ENCODE measurements at regions not wholly inside any gene's neighbourhood (a gene's known extent, or its start where the extent isn't known, plus 50 kb on each side); places are given as distances from the start of the nearest gene placed in this dataset.

DNA sequence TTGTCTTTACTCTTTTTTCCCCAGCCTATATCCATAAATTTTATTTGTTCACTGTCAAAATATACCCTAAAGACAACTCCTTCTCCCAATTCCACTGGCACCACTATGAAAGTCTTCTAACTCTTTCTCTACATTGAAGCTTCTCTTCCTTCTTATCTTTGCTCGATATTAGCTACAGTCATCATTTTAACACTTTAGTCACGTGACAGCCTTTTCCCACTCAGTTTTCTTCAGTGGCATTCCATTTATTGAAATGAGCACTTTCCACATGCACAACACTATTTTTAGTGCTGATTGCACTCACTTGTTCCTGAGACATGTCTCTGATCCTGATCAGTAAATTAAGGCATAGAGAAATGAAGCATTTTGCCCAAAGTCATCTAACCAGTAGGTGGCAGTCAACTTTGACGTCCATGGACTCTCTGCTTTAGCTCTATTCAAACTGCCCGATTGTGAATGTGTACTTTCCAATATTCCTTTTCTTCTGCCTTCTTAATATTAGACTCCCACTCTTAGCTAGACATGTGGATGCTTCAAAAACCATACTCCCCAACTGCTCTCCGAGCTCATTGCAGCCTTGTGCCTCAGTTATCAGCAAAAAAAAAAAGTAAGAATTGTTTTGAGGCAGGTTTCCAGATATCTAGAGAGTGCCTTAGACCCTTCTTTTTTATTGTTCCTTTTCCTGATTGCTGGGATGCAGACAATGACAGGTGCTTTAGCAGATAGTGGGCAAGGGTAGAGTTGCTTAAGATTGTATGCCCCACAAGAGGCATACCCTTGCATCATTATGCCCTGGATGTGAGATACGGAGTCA lies 394.4 kb upstream of the ADGRL3 start:
- no peaks in the 10 kb centered on the region for H3K36me3 ChIP-seq (replicated peaks; ENCODE audit: insufficient read depth, low read depth)
- H3K9me3 ChIP-seq (ENCODE audit: low read depth), result no peaks in the 10 kb centered on the region
- H3K27ac ChIP-seq, result no peak overlapping the region
- H3K9me2 ChIP-seq (replicated peaks; ENCODE audit: insufficient read depth), result no peaks in the 10 kb centered on the region
- H3K27me3 ChIP-seq, result no peaks in the 10 kb centered on the region
- no peak overlapping the region for H2AFZ ChIP-seq
- DNase-seq (ENCODE audit: low spot score), result peak; percentile 48
- H3K4me1 ChIP-seq (ENCODE audit: insufficient read depth), result no peaks in the 10 kb centered on the region
- no peak overlapping the region for H3K4me3 ChIP-seq
- H3K4me2 ChIP-seq, result no peak overlapping the region
- 44% methylated on average over 6 of the region's 6 CpGs for WGBS (ENCODE audit: low lambda C conversion rate, missing lambda C conversion rate)
- H3K79me2 ChIP-seq, result no peaks in the 10 kb centered on the region
- H4K20me1 ChIP-seq (ENCODE audit: insufficient read depth, poor library complexity, severe bottlenecking), result no peaks in the 10 kb centered on the region
- peak; percentile 57 for TF ChIP-seq CTCF (IDR thresholded peaks at IDR 0.05; ENCODE audit: poor library complexity)
- TF ChIP-seq EZH2 (IDR thresholded peaks at IDR 0.05; ENCODE audit: borderline replicate concordance), result no peak
- TF ChIP-seq EZH2phosphoT487 (IDR thresholded peaks at IDR 0.05; ENCODE audit: low read depth, severe bottlenecking, unreplicated experiment), result no peak

DNA sequence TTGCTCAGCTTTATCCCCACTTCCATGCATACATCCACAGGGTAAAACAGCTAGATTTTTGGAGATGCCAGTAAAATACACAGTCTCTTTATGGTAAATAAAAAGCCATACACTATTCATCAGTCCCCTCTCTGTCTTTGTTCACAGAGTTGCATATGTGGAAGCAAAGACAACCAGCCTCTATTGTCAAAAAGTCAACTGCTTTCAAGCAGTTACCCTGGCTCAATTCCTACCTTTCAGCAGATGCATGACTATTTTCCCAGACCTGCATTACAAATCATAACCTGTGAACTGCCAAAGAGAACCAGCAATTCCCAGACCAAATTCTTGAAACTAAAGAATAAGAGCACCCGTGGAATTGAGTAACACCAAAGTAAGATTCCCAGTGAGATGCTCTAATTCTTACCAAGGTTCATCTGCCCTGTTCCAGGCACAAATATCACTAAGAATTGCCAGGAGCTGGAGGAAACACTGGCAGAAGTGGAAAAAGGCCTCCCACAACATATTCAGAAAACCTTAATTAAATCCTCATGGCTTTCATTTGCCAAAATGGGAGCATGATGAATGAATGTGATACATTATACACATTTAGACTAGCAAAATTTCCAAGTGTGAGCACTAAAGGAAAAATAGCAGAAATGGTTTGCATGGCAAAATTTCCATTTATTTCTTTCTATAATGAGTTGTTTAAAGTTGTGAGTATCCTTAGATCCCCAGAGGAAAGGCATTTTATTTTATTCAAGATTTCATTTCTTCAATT lies 391.2 kb upstream of the ADGRL3 start:
- no peaks in the 10 kb centered on the region for H3K9me2 ChIP-seq (replicated peaks; ENCODE audit: insufficient read depth)
- TF ChIP-seq EZH2phosphoT487 (IDR thresholded peaks at IDR 0.05; ENCODE audit: low read depth, severe bottlenecking, unreplicated experiment), result no peak
- TF ChIP-seq EZH2 (IDR thresholded peaks at IDR 0.05; ENCODE audit: borderline replicate concordance), result no peak

DNA sequence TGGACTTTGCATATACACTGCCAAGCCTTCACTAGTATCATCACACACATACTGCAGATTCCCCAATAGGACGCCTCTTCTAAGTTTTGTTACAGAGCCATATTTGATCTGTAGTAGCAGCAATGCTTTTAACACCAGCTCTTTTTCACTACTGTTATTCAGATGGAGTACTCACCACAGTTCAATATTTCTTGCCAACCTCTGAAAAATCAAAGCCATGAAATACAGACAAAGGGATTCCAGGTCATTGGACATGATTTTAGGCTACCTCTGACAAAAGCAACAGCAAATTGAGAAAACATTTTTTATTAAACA lies 390.7 kb upstream of the ADGRL3 start:
- Histone ChIP-seq H4K20me1 (ENCODE audit: insufficient read depth, poor library complexity, severe bottlenecking) (no peaks in the 10 kb centered on the region), H3K4me1 (ENCODE audit: insufficient read depth) (no peaks in the 10 kb centered on the region), H3K4me2 (no peak overlapping the region), H3K27me3 (no peaks in the 10 kb centered on the region), H3K9me3 (ENCODE audit: low read depth) (no peaks in the 10 kb centered on the region), H2AFZ (no peak overlapping the region), H3K79me2 (no peaks in the 10 kb centered on the region), H3K27ac (no peak overlapping the region), H3K9me2 (replicated peaks; ENCODE audit: insufficient read depth) (no peaks in the 10 kb centered on the region), H3K36me3 (replicated peaks; ENCODE audit: insufficient read depth, low read depth) (no peaks in the 10 kb centered on the region), H3K4me3 (no peak overlapping the region)
- WGBS (ENCODE audit: low lambda C conversion rate, missing lambda C conversion rate), result 88% methylated on average over 1 of the region's 1 CpG
- no peak for TF ChIP-seq CTCF (IDR thresholded peaks at IDR 0.05; ENCODE audit: poor library complexity)
- TF ChIP-seq EZH2phosphoT487 (IDR thresholded peaks at IDR 0.05; ENCODE audit: low read depth, severe bottlenecking, unreplicated experiment), result no peak
- no peak for TF ChIP-seq EZH2 (IDR thresholded peaks at IDR 0.05; ENCODE audit: borderline replicate concordance)
- no peak for DNase-seq (ENCODE audit: low spot score)

More for the DNA sequence above, 391.2 kb upstream of the ADGRL3 start:
- Histone ChIP-seq H3K27ac (no peak overlapping the region), H3K79me2 (no peaks in the 10 kb centered on the region), H4K20me1 (ENCODE audit: insufficient read depth, poor library complexity, severe bottlenecking) (no peaks in the 10 kb centered on the region), H2AFZ (no peak overlapping the region), H3K27me3 (no peaks in the 10 kb centered on the region), H3K36me3 (replicated peaks; ENCODE audit: insufficient read depth, low read depth) (no peaks in the 10 kb centered on the region), H3K4me3 (no peak overlapping the region), H3K4me2 (no peak overlapping the region), H3K9me3 (ENCODE audit: low read depth) (no peaks in the 10 kb centered on the region), H3K4me1 (ENCODE audit: insufficient read depth) (no peaks in the 10 kb centered on the region)
- WGBS (ENCODE audit: low lambda C conversion rate, missing lambda C conversion rate), result 84% methylated on average over 1 of the region's 1 CpG
- DNase-seq (ENCODE audit: low spot score), result no peak

GRCh38 chr4:60812811-60813210 lies 387.3 kb upstream of the ADGRL3 start:
- H3K9me3 ChIP-seq (ENCODE audit: low read depth), result no peaks in the 10 kb centered on the region
- H3K4me2 ChIP-seq, result no peak overlapping the region
- H3K9me2 ChIP-seq (replicated peaks; ENCODE audit: insufficient read depth), result no peaks in the 10 kb centered on the region
- 59% methylated on average over 1 of the region's 1 CpG for WGBS (ENCODE audit: low lambda C conversion rate, missing lambda C conversion rate)
- H3K27me3 ChIP-seq, result no peaks in the 10 kb centered on the region
- H3K36me3 ChIP-seq (replicated peaks; ENCODE audit: insufficient read depth, low read depth), result no peaks in the 10 kb centered on the region
- no peak overlapping the region for H2AFZ ChIP-seq
- DNase-seq (ENCODE audit: low spot score), result no peak
- TF ChIP-seq EZH2phosphoT487 (IDR thresholded peaks at IDR 0.05; ENCODE audit: low read depth, severe bottlenecking, unreplicated experiment) (no peak), CTCF (IDR thresholded peaks at IDR 0.05; ENCODE audit: poor library complexity) (no peak), EZH2 (IDR thresholded peaks at IDR 0.05; ENCODE audit: borderline replicate concordance) (no peak)
- no peak overlapping the region for H3K27ac ChIP-seq
- H3K79me2 ChIP-seq, result no peaks in the 10 kb centered on the region
- H3K4me3 ChIP-seq, result no peak overlapping the region
- no peaks in the 10 kb centered on the region for H4K20me1 ChIP-seq (ENCODE audit: insufficient read depth, poor library complexity, severe bottlenecking)
- H3K4me1 ChIP-seq (ENCODE audit: insufficient read depth), result no peaks in the 10 kb centered on the region

Data from hepatocyte (in vitro differentiated cells).